ENCODE measurements at regions not wholly inside any gene's neighbourhood (a gene's known extent, or its start where the extent isn't known, plus 50 kb on each side); places are given as distances from the start of the nearest gene placed in this dataset.

DNA sequence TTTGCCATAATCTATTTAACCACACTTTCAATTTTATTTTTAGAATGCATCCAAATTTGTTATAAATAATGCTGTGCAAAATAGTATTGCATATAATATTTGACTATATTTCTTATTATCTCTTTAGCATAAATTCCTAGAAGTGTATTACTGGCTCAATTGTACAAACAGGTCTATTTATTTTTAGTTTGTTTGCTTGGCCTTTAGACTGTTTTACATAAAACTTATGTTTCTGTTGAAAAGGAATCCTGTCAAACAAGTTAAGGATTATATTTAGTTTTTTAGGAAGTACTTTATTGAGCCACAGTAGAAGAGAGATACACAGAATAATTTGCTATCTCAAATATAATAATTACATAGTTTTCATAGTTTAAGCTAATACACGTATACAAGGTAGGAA lies 413.8 kb downstream of the GBA3 start:
- TF ChIP-seq POLR2A (IDR thresholded peaks at IDR 0.05; ENCODE audit: low read depth, low read length) (no peak), CEBPB (IDR thresholded peaks at IDR 0.05; ENCODE audit: low read depth, low read length) (no peak), RCOR1 (IDR thresholded peaks at IDR 0.05; ENCODE audit: insufficient replicate concordance, low read length) (no peak), BHLHE40 (IDR thresholded peaks at IDR 0.05; ENCODE audit: low read depth, low read length) (no peak), RAD21 (IDR thresholded peaks at IDR 0.05; ENCODE audit: low read length) (no peak), SMC3 (IDR thresholded peaks at IDR 0.05; ENCODE audit: low read depth, low read length) (no peak), MXI1 (IDR thresholded peaks at IDR 0.05; ENCODE audit: borderline replicate concordance, low read depth, low read length) (no peak), MAZ (IDR thresholded peaks at IDR 0.05; ENCODE audit: borderline replicate concordance, low read depth, low read length) (no peak), FOS (IDR thresholded peaks at IDR 0.05; ENCODE audit: low read depth, low read length) (no peak), MAFK (IDR thresholded peaks at IDR 0.05; ENCODE audit: low read depth, low read length) (no peak)
- TF ChIP-seq, protein P1, sequence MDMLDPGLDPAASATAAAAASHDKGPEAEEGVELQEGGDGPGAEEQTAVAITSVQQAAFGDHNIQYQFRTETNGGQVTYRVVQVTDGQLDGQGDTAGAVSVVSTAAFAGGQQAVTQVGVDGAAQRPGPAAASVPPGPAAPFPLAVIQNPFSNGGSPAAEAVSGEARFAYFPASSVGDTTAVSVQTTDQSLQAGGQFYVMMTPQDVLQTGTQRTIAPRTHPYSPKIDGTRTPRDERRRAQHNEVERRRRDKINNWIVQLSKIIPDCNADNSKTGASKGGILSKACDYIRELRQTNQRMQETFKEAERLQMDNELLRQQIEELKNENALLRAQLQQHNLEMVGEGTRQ (IDR thresholded peaks at IDR 0.05; ENCODE audit: low read depth, low read length), result no peak
- TF ChIP-seq, protein P2, sequence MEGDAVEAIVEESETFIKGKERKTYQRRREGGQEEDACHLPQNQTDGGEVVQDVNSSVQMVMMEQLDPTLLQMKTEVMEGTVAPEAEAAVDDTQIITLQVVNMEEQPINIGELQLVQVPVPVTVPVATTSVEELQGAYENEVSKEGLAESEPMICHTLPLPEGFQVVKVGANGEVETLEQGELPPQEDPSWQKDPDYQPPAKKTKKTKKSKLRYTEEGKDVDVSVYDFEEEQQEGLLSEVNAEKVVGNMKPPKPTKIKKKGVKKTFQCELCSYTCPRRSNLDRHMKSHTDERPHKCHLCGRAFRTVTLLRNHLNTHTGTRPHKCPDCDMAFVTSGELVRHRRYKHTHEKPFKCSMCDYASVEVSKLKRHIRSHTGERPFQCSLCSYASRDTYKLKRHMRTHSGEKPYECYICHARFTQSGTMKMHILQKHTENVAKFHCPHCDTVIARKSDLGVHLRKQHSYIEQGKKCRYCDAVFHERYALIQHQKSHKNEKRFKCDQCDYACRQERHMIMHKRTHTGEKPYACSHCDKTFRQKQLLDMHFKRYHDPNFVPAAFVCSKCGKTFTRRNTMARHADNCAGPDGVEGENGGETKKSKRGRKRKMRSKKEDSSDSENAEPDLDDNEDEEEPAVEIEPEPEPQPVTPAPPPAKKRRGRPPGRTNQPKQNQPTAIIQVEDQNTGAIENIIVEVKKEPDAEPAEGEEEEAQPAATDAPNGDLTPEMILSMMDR (conservative IDR thresholded peaks at IDR 0.05; ENCODE audit: low read depth, low read length), result no peak
